ENCODE measurements at regions not wholly inside any gene's neighbourhood (a gene's known extent, or its start where the extent isn't known, plus 50 kb on each side); places are given as distances from the start of the nearest gene placed in this dataset.

- Histone ChIP-seq H3K27me3 (no peaks in the 10 kb centered on the region), H3K27ac (no peak overlapping the region), H3K36me3 (no peaks in the 10 kb centered on the region), H3K4me3 (no peak overlapping the region), H3K9me3 (no peaks in the 10 kb centered on the region), H3K4me1 (peaks cover 14% of the 10 kb centered on the region)
- intact Hi-C loops (cut with DNase I) = no loop called here
- no peak for TF ChIP-seq POLR2AphosphoS5 (IDR thresholded peaks at IDR 0.05; ENCODE audit: insufficient read depth in 1 of 2, low read depth in 1 of 2)
- no peak for TF ChIP-seq POLR2A (IDR thresholded peaks at IDR 0.05)
- no peak for TF ChIP-seq CTCF (IDR thresholded peaks at IDR 0.05)
- DNase-seq (ENCODE audit: extremely low spot score in 2 of 2) = no peak
Measured at GRCh38 chr4:53767482-53767881, 176.2 kb upstream of the LNX1 start.

- Histone ChIP-seq H3K4me3 (no peak overlapping the region), H3K4me1 (peaks cover 14% of the 10 kb centered on the region), H3K27ac (peak overlapping the region; percentile 33), H3K9me3 (no peaks in the 10 kb centered on the region), H3K27me3 (no peaks in the 10 kb centered on the region), H3K36me3 (no peaks in the 10 kb centered on the region)
- no peak for DNase-seq (ENCODE audit: extremely low spot score in 2 of 2)
- TF ChIP-seq CTCF (IDR thresholded peaks at IDR 0.05) (no peak), POLR2A (IDR thresholded peaks at IDR 0.05) (no peak), POLR2AphosphoS5 (IDR thresholded peaks at IDR 0.05; ENCODE audit: insufficient read depth in 1 of 2, low read depth in 1 of 2) (no peak)
- intact Hi-C loops (cut with DNase I) = no loop called here
Measured at GRCh38 chr4:53764761-53765490, 173.6 kb upstream of the LNX1 start.

- Histone ChIP-seq H3K9me3 (no peaks in the 10 kb centered on the region), H3K4me3 (no peak overlapping the region), H3K36me3 (no peaks in the 10 kb centered on the region), H3K27ac (peak overlapping the region; percentile 33), H3K27me3 (no peaks in the 10 kb centered on the region), H3K4me1 (peaks cover 14% of the 10 kb centered on the region)
- TF ChIP-seq CTCF (IDR thresholded peaks at IDR 0.05) (no peak), POLR2AphosphoS5 (IDR thresholded peaks at IDR 0.05; ENCODE audit: insufficient read depth in 1 of 2, low read depth in 1 of 2) (peak in 1 of 2 donors; percentile 7)
- intact Hi-C loops (cut with DNase I) = no loop called here
- DNase-seq (ENCODE audit: extremely low spot score in 2 of 2) = no peak
Measured at GRCh38 chr4:53763813-53764597, 172.7 kb upstream of the LNX1 start.

GRCh38 chr4:53755656-53756055 lies 164.4 kb upstream of the LNX1 start:
- intact Hi-C loops (cut with DNase I) = no loop called here
- H3K27me3 ChIP-seq = no peaks in the 10 kb centered on the region

More at GRCh38 chr4:53755656-53756055, 164.4 kb upstream of the LNX1 start:
- H3K4me3 ChIP-seq = no peak overlapping the region
- TF ChIP-seq CTCF (IDR thresholded peaks at IDR 0.05) = no peak
- TF ChIP-seq POLR2AphosphoS5 (IDR thresholded peaks at IDR 0.05; ENCODE audit: insufficient read depth in 1 of 2, low read depth in 1 of 2) = no peak
- no peak for DNase-seq (ENCODE audit: extremely low spot score in 2 of 2)
- no peaks in the 10 kb centered on the region for H3K9me3 ChIP-seq
- H3K4me1 ChIP-seq = no peaks in the 10 kb centered on the region
- H3K27ac ChIP-seq = no peak overlapping the region
- no peaks in the 10 kb centered on the region for H3K36me3 ChIP-seq
